H1 (cell line): ENCODE measurements at regions not wholly inside any gene's neighbourhood (a gene's known extent, or its start where the extent isn't known, plus 50 kb on each side); places are given as distances from the start of the nearest gene placed in this dataset.

Experiments used
- CTCF ChIA-PET: fragments of 300-600 bp; sonication (Branson Sonifier 250); formaldehyde crosslinking; loops from one replicate; lab custom pipeline; 2021; ENCODE audit not compliant: partially characterized antibody; lab: Charles Lee
- POLR2A ChIA-PET: fragments of 300-600 bp; sonication (Branson Sonifier 250); formaldehyde crosslinking; loops from one replicate; lab custom pipeline; 2021; ENCODE audit warnings: inconsistent platforms; ENCODE audit not compliant: partially characterized antibody; lab: Charles Lee
- DNase-seq, 2 experiments: peaks; one replicate each; pipeline versions ENCODE4 v3.0.0 to v3.0.0-alpha.2; 2010 to 2022; ENCODE audit warnings: low spot score in 2 of 2, low read depth in 1 of 2, mixed read lengths in 1 of 2
- FAIRE-seq: peaks from 2 replicates; lab custom pipeline; 2011; peaks lifted over from hg19 to GRCh38; lab: Jason Lieb, UNC
- H2AFZ ChIP-seq: 2 replicates; pipeline ENCODE4 v1.8.1; 2012; ENCODE audit warnings: low read length, inconsistent platforms
- H2AK5ac ChIP-seq: 2 replicates; pipeline ENCODE4 v1.6.1; 2013; ENCODE audit warnings: low read depth, low read length
- H2BK120ac ChIP-seq: replicated peaks from 2 replicates; pipeline ENCODE3; 2013; ENCODE audit warnings: low read depth, low read length, inconsistent platforms
- H2BK12ac ChIP-seq: 2 replicates; pipeline ENCODE4 v1.6.1; 2013; ENCODE audit warnings: low read depth, low read length
- H2BK15ac ChIP-seq: 2 replicates; pipeline ENCODE4 v1.6.1; 2013; ENCODE audit warnings: low read length
- H2BK20ac ChIP-seq: 2 replicates; pipeline ENCODE4 v1.6.1; 2013; ENCODE audit warnings: low read length
- H2BK5ac ChIP-seq: 2 replicates; pipeline ENCODE4 v1.6.1; 2013; ENCODE audit warnings: low read depth, low read length
- H3K14ac ChIP-seq: 2 replicates; pipeline ENCODE4 v1.6.1; 2013; ENCODE audit warnings: inconsistent platforms; ENCODE audit not compliant: insufficient read length
- H3K18ac ChIP-seq: 2 replicates; pipeline ENCODE4 v1.6.1; 2013; ENCODE audit warnings: low read length; ENCODE audit errors: extremely low read depth
- H3K23ac ChIP-seq: 2 replicates; pipeline ENCODE4 v1.6.1; 2013; ENCODE audit warnings: inconsistent platforms; ENCODE audit not compliant: insufficient read length
- H3K23me2 ChIP-seq: 2 replicates; pipeline ENCODE4 v1.6.1; 2013; ENCODE audit warnings: low read depth, low read length
- H3K27ac ChIP-seq: 2 replicates; pipeline ENCODE4 v1.6.1; 2011; ENCODE audit warnings: low read depth, low read length, inconsistent platforms
- H3K27me3 ChIP-seq, 4 experiments: replicated peaks in 1 of 4; 1 replicate in 1 of 4; 2 replicates in 3 of 4; pipeline versions ENCODE4 v1.6.1 to v1.8.1; 2011 to 2013; ENCODE audit warnings: low read length in 3 of 4, mild to moderate bottlenecking in 3 of 4, inconsistent platforms in 2 of 4, mixed read lengths in 2 of 4, moderate library complexity in 1 of 4; ENCODE audit not compliant: control insufficient read depth in 3 of 4, insufficient read depth in 3 of 4; ENCODE audit errors: extremely low read depth in 1 of 4
- H3K36me3 ChIP-seq, 4 experiments: 2 replicates each; pipeline versions ENCODE4 v1.6.1 to v1.8.1; 2011 to 2013; ENCODE audit warnings: mild to moderate bottlenecking in 4 of 4, low read length in 3 of 4, moderate library complexity in 2 of 4, control low read depth in 1 of 4, inconsistent platforms in 1 of 4; ENCODE audit not compliant: insufficient read depth in 4 of 4, control insufficient read depth in 2 of 4
- H3K4ac ChIP-seq: replicated peaks from 2 replicates; pipeline ENCODE3; 2013; ENCODE audit warnings: low read length, low read depth, mixed read lengths, inconsistent platforms; ENCODE audit not compliant: insufficient read length
- H3K4me1 ChIP-seq, 4 experiments: replicated peaks in 1 of 4; 1 replicate in 1 of 4; 2 replicates in 3 of 4; pipeline versions ENCODE4 v1.6.1 to v1.8.1; 2011 to 2013; ENCODE audit warnings: low read length in 3 of 4, inconsistent platforms in 2 of 4, mixed read lengths in 1 of 4; ENCODE audit not compliant: insufficient read depth in 4 of 4, control insufficient read depth in 3 of 4
- H3K4me2 ChIP-seq, 2 experiments: 2 replicates each; pipeline versions ENCODE4 v1.6.1 to v1.8.1; 2011 to 2013; ENCODE audit warnings: low read depth in 2 of 2, low read length in 2 of 2, control low read depth in 1 of 2, inconsistent platforms in 1 of 2, mild to moderate bottlenecking in 1 of 2; ENCODE audit not compliant: insufficient read depth in 1 of 2
- H3K4me3 ChIP-seq, 4 experiments: fragments of 200-600, 300-600 bp in 1 of 4; sonication (generic), shearing (Covaris generic), sonication (Bioruptor Twin) in 1 of 4; 2 replicates each; pipeline versions ENCODE4 v1.5.1 to v1.8.1; 2011 to 2016; ENCODE audit warnings: low read length in 4 of 4, low read depth in 3 of 4, control low read depth in 2 of 4, inconsistent platforms in 2 of 4, mild to moderate bottlenecking in 2 of 4, mixed read lengths in 1 of 4, moderate library complexity in 1 of 4; ENCODE audit not compliant: insufficient read depth in 2 of 4; ENCODE audit errors: extremely low read depth in 1 of 4
- H3K56ac ChIP-seq: replicated peaks from 2 replicates; pipeline ENCODE3; 2013; ENCODE audit warnings: low read depth, mild to moderate bottlenecking, mixed read lengths, low read length, inconsistent platforms; ENCODE audit not compliant: insufficient read length
- H3K79me1 ChIP-seq: 2 replicates; pipeline ENCODE4 v1.6.1; 2013; ENCODE audit warnings: low read depth, low read length, control low read depth
- H3K79me2 ChIP-seq, 2 experiments: 2 replicates each; pipeline versions ENCODE4 v1.6.1 to v1.8.1; 2012 to 2013; ENCODE audit warnings: low read length in 2 of 2, mild to moderate bottlenecking in 2 of 2, inconsistent platforms in 1 of 2; ENCODE audit not compliant: insufficient read depth in 2 of 2, control insufficient read depth in 1 of 2
- H3K9ac ChIP-seq, 4 experiments: replicated peaks in 1 of 4; 1 replicate in 1 of 4; 2 replicates in 3 of 4; pipeline versions ENCODE4 v1.6.1 to v1.8.1; 2011 to 2013; ENCODE audit warnings: low read depth in 3 of 4, low read length in 3 of 4, control low read depth in 2 of 4, mild to moderate bottlenecking in 2 of 4, moderate library complexity in 2 of 4, inconsistent platforms in 1 of 4; ENCODE audit errors: extremely low read depth in 1 of 4
- H3K9me3 ChIP-seq, 2 experiments: 2 replicates each; pipeline versions ENCODE4 v1.6.1 to v1.8.1; 2012 to 2013; ENCODE audit warnings: mild to moderate bottlenecking in 2 of 2, moderate library complexity in 2 of 2, control low read depth in 1 of 2, inconsistent platforms in 1 of 2, low read depth in 1 of 2, low read length in 1 of 2, mixed read lengths in 1 of 2; ENCODE audit not compliant: insufficient read depth in 2 of 2
- H4K20me1 ChIP-seq, 2 experiments: replicated peaks in 1 of 2; 2 replicates each; pipeline versions ENCODE3 to v1.8.1; 2011 to 2013; ENCODE audit warnings: inconsistent platforms in 2 of 2, low read length in 2 of 2, mild to moderate bottlenecking in 1 of 2; ENCODE audit not compliant: insufficient read depth in 2 of 2, control insufficient read depth in 1 of 2
- H4K5ac ChIP-seq: 2 replicates; pipeline ENCODE4 v1.6.1; 2013; ENCODE audit warnings: low read length, low read depth, mixed read lengths, inconsistent platforms; ENCODE audit not compliant: insufficient read length
- H4K8ac ChIP-seq: 2 replicates; pipeline ENCODE4 v1.8.0; 2013; ENCODE audit warnings: mild to moderate bottlenecking, moderate library complexity, low read length, inconsistent platforms; ENCODE audit not compliant: insufficient read depth; ENCODE audit errors: extremely low read depth
- H4K91ac ChIP-seq: replicated peaks from 2 replicates; pipeline ENCODE3; 2013; ENCODE audit warnings: low read length, mixed read lengths, inconsistent platforms; ENCODE audit not compliant: insufficient read length
- CEBPB ChIP-seq: IDR thresholded peaks from 2 replicates; pipeline ENCODE4 v1.6.1; 2012; ENCODE audit warnings: low read depth, low read length
- FOSL1 ChIP-seq: IDR thresholded peaks from 2 replicates; pipeline ENCODE4 v1.6.1; 2011; ENCODE audit warnings: mild to moderate bottlenecking, low read depth, low read length, moderate library complexity; ENCODE audit not compliant: insufficient read depth
- GTF2F1 ChIP-seq: IDR thresholded peaks from 2 replicates; pipeline ENCODE4 v1.6.1; 2012; ENCODE audit warnings: low read depth, low read length, improper control_type of control experiment, borderline replicate concordance
- POU5F1 ChIP-seq: IDR thresholded peaks from 2 replicates; pipeline ENCODE4 v1.6.1; 2011; ENCODE audit warnings: low read depth, mild to moderate bottlenecking, low read length, moderate library complexity
- SP1 ChIP-seq: IDR thresholded peaks from 2 replicates; pipeline ENCODE4 v1.6.1; 2011; ENCODE audit warnings: low read depth, low read length
- SP4 ChIP-seq: IDR thresholded peaks from 2 replicates; pipeline ENCODE4 v1.6.1; 2012; ENCODE audit warnings: low read length, inconsistent platforms
- SRF ChIP-seq: IDR thresholded peaks from 2 replicates; pipeline ENCODE4 v1.6.1; 2011; ENCODE audit warnings: mild to moderate bottlenecking, low read depth, low read length, moderate library complexity
- YY1 ChIP-seq: IDR thresholded peaks from 2 replicates; pipeline ENCODE4 v1.6.1; 2011; ENCODE audit warnings: low read depth, mild to moderate bottlenecking, low read length
- WGBS, 2 experiments: shearing (Covaris generic) in 1 of 2; methylation state at CpG; one replicate each; pipeline versions ENCODE4 v1.1.6 to v1.1.7; 2013 to 2015; ENCODE audit warnings: low lambda C conversion rate in 2 of 2, mixed read lengths in 2 of 2, inconsistent platforms in 1 of 2, low coverage in 1 of 2, missing lambda C conversion rate in 1 of 2; ENCODE audit not compliant: insufficient replicate concordance in 2 of 2, insufficient coverage in 1 of 2, insufficient read length in 1 of 2; ENCODE audit errors: extremely low coverage in 1 of 2, missing lambda C conversion rate in 1 of 2; 5-methylcytosine and 5-hydroxymethylcytosine counted together

DNA sequence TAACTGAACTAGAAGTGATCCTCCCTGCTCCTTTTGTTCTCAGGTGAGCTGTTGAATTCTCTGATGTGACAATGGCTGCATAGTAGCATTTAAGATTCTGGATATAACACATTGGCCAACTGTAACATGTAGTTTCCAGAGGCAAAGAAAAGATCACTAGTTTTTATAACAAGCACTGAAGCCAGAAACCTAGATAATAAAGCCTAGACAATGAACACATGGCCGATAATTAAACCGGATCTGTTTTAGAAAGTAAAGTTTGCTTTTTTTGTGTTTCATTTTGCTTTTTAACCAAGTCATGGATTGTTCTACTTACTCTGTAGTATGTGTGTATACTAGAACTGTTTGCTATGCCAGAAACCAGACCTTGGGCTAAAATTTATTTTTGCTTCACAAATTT is 225.5 kb upstream of the KLHL1 start:
- Histone ChIP-seq H2BK120ac (no peak overlapping the region), H3K27ac (no peak overlapping the region)

More for the DNA sequence above, 225.5 kb upstream of the KLHL1 start:
- Histone ChIP-seq H3K79me2 (no peaks in the 10 kb centered on the region), H3K79me1 (no peaks in the 10 kb centered on the region), H3K4ac (no peak overlapping the region), H2BK5ac (no peak overlapping the region), H3K4me1 (no peaks in the 10 kb centered on the region), H2AK5ac (no peak overlapping the region), H3K36me3 (no peaks in the 10 kb centered on the region), H3K9ac (no peak overlapping the region), H2BK15ac (no peak overlapping the region), H3K4me2 (no peak overlapping the region), H3K23me2 (no peaks in the 10 kb centered on the region), H3K27me3 (no peaks in the 10 kb centered on the region), H3K23ac (no peak overlapping the region), H2AFZ (peak overlapping the region; percentile 46; the same call in 1 of the 2 replicates), H3K4me3 (no peak overlapping the region), H3K14ac (no peak overlapping the region), H2BK20ac (no peak overlapping the region), H2BK12ac (no peak overlapping the region), H3K18ac (no peak overlapping the region), H4K91ac (no peak overlapping the region), H4K8ac (no peak overlapping the region), H3K9me3 (no peaks in the 10 kb centered on the region), H3K56ac (no peak overlapping the region), H4K20me1 (no peaks in the 10 kb centered on the region), H4K5ac (no peak overlapping the region)
- FAIRE-seq = no peak
- no peak for TF ChIP-seq YY1
- no peak for TF ChIP-seq POU5F1
- TF ChIP-seq SP1 = no peak
- TF ChIP-seq SP4 = no peak
- no peak for TF ChIP-seq CEBPB
- no peak for TF ChIP-seq FOSL1
- TF ChIP-seq SRF = no peak
- no peak for TF ChIP-seq GTF2F1
- ChIA-PET CTCF (interaction anchor here (0.6 kb wide), 1 partner anchor 256 kb away, joined by 3 read pairs; no protein-coding TSS in a partner anchor), POLR2A (no interaction called here)
- WGBS, 2 experiments = 90% methylated on average over 2 of the region's 2 CpGs; no CpG with 5 or more reads in 1 of the 2 experiments
- DNase-seq = no peak
